ENCODE measurements at regions not wholly inside any gene's neighbourhood (a gene's known extent, or its start where the extent isn't known, plus 50 kb on each side); places are given as distances from the start of the nearest gene placed in this dataset.
"Not testable (repeated sequence)": the region's sequence is repeated elsewhere in the genome, so short reads cannot be mapped to it uniquely, and the experiment has no call there.

DNA sequence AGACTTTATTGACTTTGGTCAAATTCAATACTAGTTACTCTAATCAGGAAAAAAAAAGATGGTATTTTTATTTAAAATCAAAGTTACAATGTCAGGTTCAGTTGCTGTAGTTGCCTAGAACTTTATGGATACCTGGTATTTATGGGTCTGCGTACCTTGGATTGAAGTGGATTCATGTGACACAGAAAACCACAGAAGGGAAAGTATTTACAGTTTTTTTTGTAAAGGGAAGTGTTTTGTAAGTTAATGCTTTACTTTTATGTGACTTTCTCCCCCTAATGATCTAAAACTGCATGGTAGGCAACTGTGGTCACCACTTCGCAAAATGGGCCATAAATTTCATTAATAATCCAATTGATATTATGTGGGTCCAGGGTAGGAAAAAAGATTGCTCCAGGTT, 65.2 kb upstream of the ADA2 start:
- TF ChIP-seq, protein P1, sequence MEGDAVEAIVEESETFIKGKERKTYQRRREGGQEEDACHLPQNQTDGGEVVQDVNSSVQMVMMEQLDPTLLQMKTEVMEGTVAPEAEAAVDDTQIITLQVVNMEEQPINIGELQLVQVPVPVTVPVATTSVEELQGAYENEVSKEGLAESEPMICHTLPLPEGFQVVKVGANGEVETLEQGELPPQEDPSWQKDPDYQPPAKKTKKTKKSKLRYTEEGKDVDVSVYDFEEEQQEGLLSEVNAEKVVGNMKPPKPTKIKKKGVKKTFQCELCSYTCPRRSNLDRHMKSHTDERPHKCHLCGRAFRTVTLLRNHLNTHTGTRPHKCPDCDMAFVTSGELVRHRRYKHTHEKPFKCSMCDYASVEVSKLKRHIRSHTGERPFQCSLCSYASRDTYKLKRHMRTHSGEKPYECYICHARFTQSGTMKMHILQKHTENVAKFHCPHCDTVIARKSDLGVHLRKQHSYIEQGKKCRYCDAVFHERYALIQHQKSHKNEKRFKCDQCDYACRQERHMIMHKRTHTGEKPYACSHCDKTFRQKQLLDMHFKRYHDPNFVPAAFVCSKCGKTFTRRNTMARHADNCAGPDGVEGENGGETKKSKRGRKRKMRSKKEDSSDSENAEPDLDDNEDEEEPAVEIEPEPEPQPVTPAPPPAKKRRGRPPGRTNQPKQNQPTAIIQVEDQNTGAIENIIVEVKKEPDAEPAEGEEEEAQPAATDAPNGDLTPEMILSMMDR (IDR thresholded peaks at IDR 0.05; ENCODE audit: borderline replicate concordance, control extremely low read depth, extremely low read depth, insufficient read depth, missing control alignments) = no peak
- in situ Hi-C loops (cut with MboI; ENCODE audit: low sequenced_read_pairs, unreplicated experiment) = no loop called here
- no peak for DNase-seq (ENCODE audit: low spot score)

DNA sequence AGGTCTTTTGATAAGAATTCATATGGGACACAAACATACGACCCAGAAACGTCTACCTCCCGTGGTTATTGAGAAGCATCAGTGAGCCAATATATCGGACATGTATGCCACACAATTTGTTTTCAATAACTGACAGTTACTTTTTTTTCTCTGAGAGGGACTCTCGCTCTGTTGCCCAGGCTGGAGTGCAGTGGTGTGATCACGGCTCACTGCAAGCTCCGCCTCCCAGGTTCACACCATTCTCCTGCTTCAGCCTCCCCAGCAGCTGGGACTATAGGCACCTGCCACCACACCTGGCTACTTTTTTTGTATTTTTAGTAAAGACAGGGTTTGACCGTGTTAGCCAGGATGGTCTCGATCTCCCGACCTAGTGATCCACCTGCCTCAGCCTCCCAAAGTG, 64.6 kb upstream of the ADA2 start:
- in situ Hi-C loops (cut with MboI; ENCODE audit: low sequenced_read_pairs, unreplicated experiment); DNase-seq (ENCODE audit: low spot score): not testable (repeated sequence)

DNA sequence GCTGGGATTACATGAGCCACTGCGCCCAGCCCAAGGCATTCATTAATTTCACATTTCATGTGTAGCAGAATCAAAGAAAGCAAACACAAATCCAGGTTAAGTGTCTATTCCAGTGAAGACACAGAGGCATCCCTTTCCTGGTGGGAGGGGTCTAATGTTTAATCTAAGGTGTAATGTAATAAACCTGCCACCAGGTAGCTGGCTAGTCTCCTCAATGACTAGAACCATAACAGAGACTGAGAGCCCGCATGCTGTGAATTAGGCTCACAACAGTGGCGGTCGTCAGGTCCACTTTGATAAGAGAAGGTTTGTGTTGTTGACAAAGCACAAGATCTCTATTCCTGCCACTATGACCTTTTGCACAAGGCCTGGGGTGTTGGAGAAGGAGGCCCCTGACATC, 64.2 kb upstream of the ADA2 start:
- in situ Hi-C loops (cut with MboI; ENCODE audit: low sequenced_read_pairs, unreplicated experiment) = no loop called here
- DNase-seq (ENCODE audit: low spot score) = no peak

DNA sequence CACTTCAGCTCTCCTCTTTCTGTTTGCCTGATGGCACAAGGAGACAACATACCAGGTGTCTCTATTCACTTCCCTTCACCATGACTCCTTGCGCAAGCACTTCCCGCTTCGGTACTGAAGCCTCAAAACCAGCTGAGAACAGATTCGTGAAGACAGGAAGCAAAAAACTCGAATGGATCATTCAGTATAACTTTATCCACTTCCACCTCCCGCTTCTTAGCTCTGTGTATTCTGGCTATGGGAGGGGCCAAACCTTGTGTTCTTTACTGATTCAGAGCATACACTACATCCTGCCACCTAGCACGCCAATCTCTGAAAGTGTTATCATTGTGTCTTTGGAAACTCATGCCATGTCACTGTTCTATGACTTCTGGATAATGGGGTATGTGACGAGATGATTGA, 62.2 kb upstream of the ADA2 start:
- DNase-seq (ENCODE audit: low spot score) = no peak
- TF ChIP-seq, protein P1 (IDR thresholded peaks at IDR 0.05; ENCODE audit: borderline replicate concordance, control extremely low read depth, extremely low read depth, insufficient read depth, missing control alignments) = no peak
- in situ Hi-C loops (cut with MboI; ENCODE audit: low sequenced_read_pairs, unreplicated experiment) = no loop called here

More for the DNA sequence above, 64.2 kb upstream of the ADA2 start:
- TF ChIP-seq, protein P1 (IDR thresholded peaks at IDR 0.05; ENCODE audit: borderline replicate concordance, control extremely low read depth, extremely low read depth, insufficient read depth, missing control alignments) = no peak

DNA sequence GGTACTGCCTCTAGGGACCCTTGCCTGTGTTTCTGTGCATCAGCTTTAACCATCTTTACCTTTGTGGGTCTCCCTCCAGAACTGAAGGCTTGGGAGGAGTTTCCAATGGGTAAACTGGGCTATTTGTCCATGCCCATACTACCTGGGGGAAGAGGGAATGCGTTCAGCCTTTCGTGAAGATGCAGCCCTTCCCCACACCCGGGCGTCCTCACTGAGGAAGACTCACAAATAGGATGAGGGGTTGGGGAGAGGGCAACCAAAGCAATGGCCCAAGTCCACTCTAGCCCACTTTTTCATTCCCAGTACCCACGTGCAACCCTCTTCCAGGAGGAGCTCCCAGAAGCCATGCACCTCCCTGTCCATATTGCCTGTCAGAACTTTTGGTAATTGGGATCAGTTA, 61.8 kb upstream of the ADA2 start:
- in situ Hi-C loops (cut with MboI; ENCODE audit: low sequenced_read_pairs, unreplicated experiment) = no loop called here
- no peak for DNase-seq (ENCODE audit: low spot score)
- TF ChIP-seq, protein P1 (IDR thresholded peaks at IDR 0.05; ENCODE audit: borderline replicate concordance, control extremely low read depth, extremely low read depth, insufficient read depth, missing control alignments) = no peak

DNA sequence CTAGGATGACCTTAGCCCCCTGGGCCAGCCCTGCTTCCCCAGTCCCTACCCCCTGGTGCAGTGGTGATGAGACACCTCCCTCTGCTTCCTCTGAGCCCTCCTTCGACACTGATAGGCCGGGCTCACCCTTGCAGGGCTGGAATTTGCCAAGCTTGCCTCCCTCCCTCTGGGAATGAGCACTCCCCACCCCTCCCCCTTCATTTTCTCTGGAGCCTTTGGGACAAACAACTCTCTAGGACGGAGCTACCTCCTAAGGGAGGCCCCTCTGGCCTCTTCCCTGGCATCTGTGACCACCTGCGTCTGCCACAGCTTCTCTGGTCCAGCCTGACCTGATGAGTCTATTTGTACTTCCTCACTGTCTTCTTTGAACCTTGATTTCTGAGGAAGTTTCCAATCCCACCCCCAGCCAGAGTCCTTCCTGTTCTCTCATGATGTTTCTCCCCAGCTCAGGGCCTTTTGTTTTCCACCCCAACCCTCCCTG, 53.3 kb upstream of the ADA2 start:
- in situ Hi-C loops (cut with MboI; ENCODE audit: low sequenced_read_pairs, unreplicated experiment) = no loop called here
- TF ChIP-seq, protein P1 (IDR thresholded peaks at IDR 0.05; ENCODE audit: borderline replicate concordance, control extremely low read depth, extremely low read depth, insufficient read depth, missing control alignments) = no peak
- no peak for DNase-seq (ENCODE audit: low spot score)

DNA sequence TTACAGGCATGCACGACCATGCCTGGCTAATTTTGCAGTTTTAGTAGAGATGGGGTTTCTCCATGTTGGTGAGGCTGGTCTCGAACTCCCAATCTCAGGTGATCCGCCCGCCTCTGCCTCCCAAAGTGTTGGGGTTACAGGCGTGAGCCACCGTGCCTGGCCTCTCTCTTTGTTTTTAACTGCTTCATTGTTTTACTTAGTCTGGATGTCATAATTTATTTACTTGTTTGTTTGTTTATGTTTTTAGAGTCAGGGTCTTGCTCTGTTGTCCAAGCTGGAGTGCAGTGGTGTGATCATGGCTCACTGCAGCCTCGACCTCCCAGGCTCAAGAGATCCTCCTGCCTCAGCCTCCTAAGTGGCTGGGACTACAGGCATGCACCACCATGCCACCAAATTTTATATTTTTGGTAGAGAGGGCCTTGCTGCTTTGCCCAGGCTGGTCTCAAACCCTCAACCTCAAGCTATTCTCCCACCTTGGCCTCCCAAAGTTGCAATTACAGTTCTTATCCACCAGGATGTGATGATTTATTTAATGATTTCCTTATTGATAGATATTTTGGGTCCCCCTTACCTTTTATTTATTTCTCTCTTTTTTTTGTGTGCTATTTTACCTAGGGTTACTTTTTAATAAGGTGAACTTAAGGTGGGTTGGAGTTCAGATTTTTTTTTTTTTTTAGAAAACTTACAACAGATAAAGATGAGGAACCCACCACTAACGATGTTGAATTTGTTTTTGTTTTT, 52.6 kb upstream of the ADA2 start:
- TF ChIP-seq, protein P1 (IDR thresholded peaks at IDR 0.05; ENCODE audit: borderline replicate concordance, control extremely low read depth, extremely low read depth, insufficient read depth, missing control alignments) = no peak
- in situ Hi-C loops (cut with MboI; ENCODE audit: low sequenced_read_pairs, unreplicated experiment) = no loop called here
- DNase-seq (ENCODE audit: low spot score) = no peak
